GM12878 (cell line): ENCODE measurements at regions not wholly inside any gene's neighbourhood (a gene's known extent, or its start where the extent isn't known, plus 50 kb on each side); places are given as distances from the start of the nearest gene placed in this dataset.

Source experiments
- ATAC-seq: fragments of 200-7000 bp; cut with Tn5 transposase; 3 replicates; pipeline ENCODE4 v1.9.1; 2020; ENCODE audit warnings: mild to moderate bottlenecking, moderate library complexity
- BruUV-seq: library from RNA; stranded (reverse); fragments of 400-500 nt; replicated peaks from 2 replicates; lab custom pipeline; 2021; lab: Mats Ljungman, UMichigan
- CTCF ChIA-PET: fragments of 300-600 bp; sonication (Branson Sonifier 250); formaldehyde crosslinking; extraction: SDS; loops from one replicate; lab custom pipeline; 2021; ENCODE audit warnings: inconsistent platforms; lab: Yijun Ruan, JAX
- POLR2A ChIA-PET: fragments of 350-600 bp; formaldehyde crosslinking; extraction: SDS; loops from one replicate; lab custom pipeline; 2021; ENCODE audit warnings: inconsistent platforms; lab: Charles Lee
- RAD21 ChIA-PET: fragments of 300-600 bp; sonication (Branson Sonifier 250); formaldehyde crosslinking; loops from one replicate; lab custom pipeline; 2023; ENCODE audit warnings: antibody characterized with exemption; ENCODE audit not compliant: unreplicated experiment; lab: Charles Lee
- SMC1A ChIA-PET: fragments of 300-600 bp; sonication (Branson Sonifier 250); formaldehyde crosslinking; loops from one replicate; lab custom pipeline; 2023; ENCODE audit not compliant: unreplicated experiment, uncharacterized antibody; lab: Charles Lee
- DNase-seq: peaks from one replicate; pipeline ENCODE4 v3.0.0-alpha.2; 2011; ENCODE audit warnings: low read depth, low spot score
- FAIRE-seq: peaks from 3 replicates; lab custom pipeline; 2011; peaks lifted over from hg19 to GRCh38; lab: Jason Lieb, UNC
- H2AFZ ChIP-seq: 2 replicates; pipeline ENCODE4 v1.6.0; 2011; ENCODE audit warnings: low read depth, low read length, control low read depth; ENCODE audit not compliant: control insufficient read depth
- H3K27ac ChIP-seq: 2 replicates; pipeline ENCODE4 v1.5.1; 2011; ENCODE audit warnings: control low read depth; ENCODE audit not compliant: control insufficient read depth, insufficient read depth
- H3K27me3 ChIP-seq, 2 experiments: replicated peaks in 1 of 2; 2 replicates each; pipeline versions ENCODE4 v1.6.0 to v1.6.1; 2011; ENCODE audit warnings: low read length in 1 of 2; ENCODE audit not compliant: control insufficient read depth in 2 of 2, insufficient read depth in 2 of 2
- H3K36me3 ChIP-seq, 2 experiments: 2 replicates each; pipeline ENCODE4 v1.5.1; 2011; ENCODE audit warnings: low read length in 1 of 2; ENCODE audit not compliant: control insufficient read depth in 2 of 2, insufficient read depth in 2 of 2
- H3K4me1 ChIP-seq: 2 replicates; pipeline ENCODE4 v1.6.1; 2011; ENCODE audit warnings: mild to moderate bottlenecking, low read length, moderate library complexity, mixed read lengths; ENCODE audit not compliant: control insufficient read depth, insufficient read depth
- H3K4me2 ChIP-seq: 2 replicates; pipeline ENCODE4 v1.6.0; 2011; ENCODE audit warnings: control low read depth; ENCODE audit not compliant: control insufficient read depth, insufficient read depth
- H3K4me3 ChIP-seq: fragments of 200-600 bp; sonication (generic); 2 replicates; pipeline ENCODE4 v1.5.1; 2016
- H3K79me2 ChIP-seq: 2 replicates; pipeline ENCODE4 v1.6.0; 2011; ENCODE audit warnings: low read length; ENCODE audit not compliant: control insufficient read depth, insufficient read depth
- H3K9ac ChIP-seq: 2 replicates; pipeline ENCODE4 v1.8.0; 2011; ENCODE audit warnings: low read length, control low read depth, mixed read lengths; ENCODE audit not compliant: control insufficient read depth, insufficient read depth
- H3K9me3 ChIP-seq: replicated peaks from 3 replicates; pipeline ENCODE4 v1.5.1; 2011; ENCODE audit warnings: mild to moderate bottlenecking, low read length; ENCODE audit not compliant: control insufficient read depth, insufficient read depth
- H4K20me1 ChIP-seq: 2 replicates; pipeline ENCODE4 v1.6.0; 2011; ENCODE audit not compliant: control insufficient read depth, insufficient read depth
- DPF2 ChIP-seq: fragments of 450-650 bp; IDR thresholded peaks from 2 replicates; pipeline ENCODE4 v1.6.1; 2017; ENCODE audit warnings: mild to moderate bottlenecking
- HDGF ChIP-seq: fragments of 450-650 bp; IDR thresholded peaks from 2 replicates; pipeline ENCODE4 v1.6.1; 2016; ENCODE audit warnings: antibody characterized with exemption
- IRF3 ChIP-seq: fragments of 450-650 bp; IDR thresholded peaks from 2 replicates; pipeline ENCODE4 v1.6.1; 2014; ENCODE audit warnings: mild to moderate bottlenecking
- JUND ChIP-seq: IDR thresholded peaks from 2 replicates; pipeline ENCODE4 v1.6.1; 2012; ENCODE audit warnings: low read depth, mild to moderate bottlenecking, low read length, improper control_type of control experiment, moderate library complexity
- MEF2B ChIP-seq: fragments of 450-650 bp; IDR thresholded peaks from 2 replicates; pipeline ENCODE4 v1.6.1; 2018; ENCODE audit warnings: mild to moderate bottlenecking, moderate library complexity; ENCODE audit not compliant: partially characterized antibody, poor library complexity, severe bottlenecking
- PAX5 ChIP-seq: IDR thresholded peaks from 2 replicates; pipeline ENCODE4 v1.6.1; 2011; ENCODE audit warnings: low read depth, low read length, borderline replicate concordance
- REST ChIP-seq: IDR thresholded peaks from 2 replicates; pipeline ENCODE4 v1.6.1; 2012; ENCODE audit warnings: mild to moderate bottlenecking, low read depth, low read length
- TARDBP ChIP-seq: IDR thresholded peaks from 2 replicates; pipeline ENCODE4 v1.6.1; 2016; ENCODE audit warnings: borderline replicate concordance
- WGBS: methylation state at CpG from one replicate; pipeline ENCODE4 v1.1.6; 2016; ENCODE audit warnings: low lambda C conversion rate; ENCODE audit not compliant: insufficient replicate concordance, insufficient coverage; ENCODE audit errors: missing lambda C conversion rate; 5-methylcytosine and 5-hydroxymethylcytosine counted together
- in situ Hi-C: fragments of 300-500 bp; cut with MboI; formaldehyde crosslinking; loops from 9 replicates; pipeline ENCODE4 v1.14.3; 2018; ENCODE audit warnings: mixed read lengths
- intact Hi-C: fragments of 100-400 bp; cut with micrococcal nuclease; formaldehyde crosslinking; loops from one replicate; pipeline ENCODE4 v1.14.2; 2022; ENCODE audit not compliant: unreplicated experiment

- 44% methylated on average over 2 of the region's 2 CpGs for WGBS
Observed at GRCh38 chr7:17477182-17477581, 178.7 kb downstream of the AHR start.

GRCh38 chr7:17481118-17481517 lies 182.7 kb downstream of the AHR start:
- Histone ChIP-seq H3K4me3 (no peak overlapping the region), H3K9me3 (no peaks in the 10 kb centered on the region; the same call in 2 of the 3 replicates), H3K9ac (no peak overlapping the region), H3K36me3 (no peaks in the 10 kb centered on the region), H4K20me1 (no peaks in the 10 kb centered on the region), H3K27me3 (no peaks in the 10 kb centered on the region), H3K27ac (no peak overlapping the region), H2AFZ (no peak overlapping the region), H3K4me2 (no peak overlapping the region), H3K4me1 (no peaks in the 10 kb centered on the region), H3K79me2 (no peaks in the 10 kb centered on the region)
- BruUV-seq: no TSS peak
- ChIA-PET CTCF (no interaction called here), POLR2A (no interaction called here), RAD21 (no interaction called here), SMC1A (interaction anchor here (0.9 to 1.1 kb wide), 2 partner anchors 16 to 77 kb away, joined by 3 to 6 read pairs; no protein-coding TSS in a partner anchor)
- ATAC-seq (no peak), DNase-seq (no peak), FAIRE-seq (no peak)
- in situ Hi-C loops (no loop called here), intact Hi-C loops (no loop called here)
- TF ChIP-seq REST: no peak
- TF ChIP-seq IRF3: no peak
- no peak for TF ChIP-seq MEF2B
- TF ChIP-seq TARDBP: no peak
- TF ChIP-seq PAX5: no peak
- TF ChIP-seq HDGF: no peak
- 21% methylated on average over 2 of the region's 2 CpGs for WGBS

More at GRCh38 chr7:17477182-17477581, 178.7 kb downstream of the AHR start:
- no peaks in the 10 kb centered on the region for H3K79me2 ChIP-seq
- H3K27ac ChIP-seq: no peak overlapping the region
- TF ChIP-seq DPF2 (no peak), JUND (no peak)
- no peaks in the 10 kb centered on the region for H3K36me3 ChIP-seq
- ChIA-PET POLR2A (no interaction called here), SMC1A (interaction anchor here (1.3 kb wide), 1 partner anchor 20 kb away, joined by 3 read pairs; no protein-coding TSS in a partner anchor), CTCF (interaction anchor here (1.4 kb wide), 1 partner anchor 19 kb away, joined by 3 read pairs; no protein-coding TSS in a partner anchor), RAD21 (interaction anchor here (0.8 to 0.9 kb wide), 2 partner anchors 13 to 26 kb away, joined by 3 read pairs; no protein-coding TSS in a partner anchor)
- H3K4me3 ChIP-seq: no peak overlapping the region
- DNase-seq (no peak), ATAC-seq (no peak), FAIRE-seq (no peak)
- H2AFZ ChIP-seq: no peak overlapping the region
- H3K4me2 ChIP-seq: no peak overlapping the region
- no peaks in the 10 kb centered on the region for H4K20me1 ChIP-seq
- in situ Hi-C loops (no loop called here), intact Hi-C loops (no loop called here)
- H3K27me3 ChIP-seq: no peaks in the 10 kb centered on the region
- BruUV-seq: no TSS peak
- peaks cover 5% of the 10 kb centered on the region; the same call in 1 of the 2 replicates for H3K4me1 ChIP-seq
- no peaks in the 10 kb centered on the region; the same call in 2 of the 3 replicates for H3K9me3 ChIP-seq
- no peak overlapping the region for H3K9ac ChIP-seq
